ENCODE measurements at regions not wholly inside any gene's neighbourhood (a gene's known extent, or its start where the extent isn't known, plus 50 kb on each side); places are given as distances from the start of the nearest gene placed in this dataset.
"Not testable (repeated sequence)": the region's sequence is repeated elsewhere in the genome, so short reads cannot be mapped to it uniquely, and the experiment has no call there.

- DNase-seq: not testable (repeated sequence)
Measured at GRCh38 chr6:78676069-78677007, 191.0 kb upstream of the IRAK1BP1 start.

DNA sequence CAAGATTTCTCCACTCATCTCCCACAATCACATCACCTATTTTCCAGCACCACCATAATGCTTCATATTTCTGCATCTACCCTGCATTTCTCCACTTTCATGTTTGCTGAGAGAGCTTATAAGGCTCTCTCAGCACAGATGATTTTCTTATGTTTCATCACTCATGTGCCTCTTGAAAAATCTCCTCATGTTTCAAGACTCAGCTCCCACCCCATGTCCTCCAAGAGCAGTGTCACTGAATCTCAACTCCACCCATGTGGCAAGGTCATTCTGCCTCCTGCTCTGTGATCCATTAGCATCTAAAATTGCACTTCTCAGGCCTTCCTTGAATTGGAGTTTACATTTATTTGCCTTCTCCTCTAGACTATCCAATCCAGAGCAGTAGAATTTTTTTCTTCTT lies 178.7 kb upstream of the IRAK1BP1 start:
- DNase-seq: no peak

GRCh38 chr6:78693835-78694234 lies 173.5 kb upstream of the IRAK1BP1 start:
- DNase-seq: no peak

GRCh38 chr6:78694628-78695027 lies 172.7 kb upstream of the IRAK1BP1 start:
- not testable (repeated sequence) for DNase-seq

- no peak for DNase-seq
Measured at GRCh38 chr6:78700991-78701390, 166.4 kb upstream of the IRAK1BP1 start.

GRCh38 chr6:78701407-78701806 lies 165.9 kb upstream of the IRAK1BP1 start:
- no peak for DNase-seq

DNA sequence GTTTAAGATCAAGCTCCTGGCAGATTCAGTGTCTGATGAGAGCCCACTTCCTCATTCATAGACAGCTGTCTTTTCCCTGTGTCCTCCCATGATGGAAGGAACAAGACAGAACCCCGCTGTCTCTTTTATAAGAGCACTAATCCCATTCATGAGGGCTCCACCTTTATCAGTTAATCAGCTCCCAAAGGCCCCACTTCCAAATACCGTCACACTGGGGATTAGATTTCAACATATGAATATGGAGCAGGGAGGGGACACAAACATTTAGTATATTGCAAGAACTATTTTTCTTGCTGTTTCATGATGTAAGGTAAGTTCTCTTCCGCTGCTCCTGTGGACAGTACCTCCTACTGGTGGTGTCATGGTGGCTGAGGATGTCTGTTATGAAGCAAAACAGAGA lies 158.3 kb upstream of the IRAK1BP1 start:
- no peak for DNase-seq

DNA sequence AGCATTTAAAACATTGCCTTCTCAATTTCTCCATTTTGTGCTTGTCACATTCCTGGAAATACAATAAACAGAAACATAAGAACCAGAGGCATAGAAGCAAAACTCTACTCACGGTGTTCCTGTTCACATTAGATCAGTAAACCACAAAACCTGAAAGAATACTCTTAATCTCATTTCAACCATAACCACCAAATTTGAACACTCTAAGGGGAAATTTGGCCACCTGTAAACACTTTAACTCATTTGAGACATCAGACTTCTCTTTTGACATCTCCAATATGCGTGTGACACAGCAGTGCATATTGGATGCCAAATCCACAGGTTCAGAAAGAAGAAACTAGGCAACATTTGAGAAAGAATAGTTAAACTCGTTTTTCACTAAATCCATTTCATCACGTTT lies 153.8 kb upstream of the IRAK1BP1 start:
- no peak for DNase-seq

DNA sequence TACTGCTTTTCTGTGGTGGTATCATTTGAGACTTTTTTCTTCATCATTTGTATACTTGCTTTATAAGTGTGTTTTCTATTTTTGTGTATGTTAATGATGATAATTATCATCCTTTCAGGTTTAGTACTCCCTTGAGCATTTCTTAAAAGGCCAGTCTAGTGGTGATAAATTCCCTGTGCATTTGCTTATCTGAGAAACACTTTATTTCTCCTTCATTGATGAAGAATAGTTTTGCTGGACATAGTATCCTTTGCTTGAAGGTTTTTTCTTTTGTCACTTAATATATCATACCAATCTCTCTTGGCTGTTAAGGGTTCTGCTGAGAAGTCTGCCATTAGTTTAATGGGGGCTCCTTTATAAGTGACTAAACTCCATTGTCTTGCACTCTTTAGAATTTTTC lies 123.2 kb upstream of the IRAK1BP1 start:
- DNase-seq: no peak

- DNase-seq: no peak
Measured at GRCh38 chr6:78746457-78746856, 120.9 kb upstream of the IRAK1BP1 start.

DNA sequence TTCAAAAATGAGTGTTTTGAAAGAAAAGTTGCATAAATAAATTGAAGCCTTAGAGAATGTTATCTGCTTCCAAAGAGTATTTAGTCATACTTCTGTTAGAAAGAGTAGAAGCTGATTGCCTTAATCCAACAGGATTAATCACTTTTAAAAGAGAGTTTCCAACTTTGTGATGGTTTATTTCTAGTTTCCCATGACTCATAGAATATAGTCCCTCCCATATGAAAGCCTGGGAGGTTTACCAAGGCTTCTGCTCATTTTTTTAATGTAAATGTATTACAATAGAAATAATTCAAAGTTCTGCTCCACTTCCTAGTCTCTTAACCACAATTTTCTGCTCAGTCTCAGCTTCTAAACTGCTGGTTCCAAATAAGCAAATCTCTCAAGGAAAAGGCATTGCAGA lies 118.0 kb upstream of the IRAK1BP1 start:
- DNase-seq: no peak

DNA sequence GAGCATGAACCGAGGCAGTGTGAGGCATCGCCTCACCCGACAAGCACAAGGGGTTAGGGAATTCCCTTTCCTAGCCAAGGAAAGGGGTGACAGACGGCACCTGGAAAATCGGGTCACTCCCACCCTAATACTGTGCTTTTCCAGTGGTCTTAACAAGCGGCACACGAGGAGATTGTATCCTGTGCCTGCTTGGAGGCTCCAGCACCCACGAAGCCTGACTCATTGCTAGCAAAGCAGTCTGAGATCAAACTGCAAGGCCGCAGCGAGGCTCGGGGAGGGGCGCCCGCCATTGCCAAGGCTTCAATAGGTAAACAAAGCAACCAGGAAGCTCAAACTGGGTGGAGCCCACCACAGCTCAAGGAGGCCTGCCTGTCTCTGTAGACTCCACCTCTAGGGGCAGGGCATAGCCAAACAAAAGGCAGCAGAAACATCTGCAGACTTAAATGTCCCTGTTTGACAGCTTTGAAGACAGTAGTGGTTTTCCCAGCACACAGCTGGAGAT lies 109.0 kb upstream of the IRAK1BP1 start:
- not testable (repeated sequence) for DNase-seq

- no peak for DNase-seq
Measured at GRCh38 chr6:78768271-78768670, 99.1 kb upstream of the IRAK1BP1 start.

DNA sequence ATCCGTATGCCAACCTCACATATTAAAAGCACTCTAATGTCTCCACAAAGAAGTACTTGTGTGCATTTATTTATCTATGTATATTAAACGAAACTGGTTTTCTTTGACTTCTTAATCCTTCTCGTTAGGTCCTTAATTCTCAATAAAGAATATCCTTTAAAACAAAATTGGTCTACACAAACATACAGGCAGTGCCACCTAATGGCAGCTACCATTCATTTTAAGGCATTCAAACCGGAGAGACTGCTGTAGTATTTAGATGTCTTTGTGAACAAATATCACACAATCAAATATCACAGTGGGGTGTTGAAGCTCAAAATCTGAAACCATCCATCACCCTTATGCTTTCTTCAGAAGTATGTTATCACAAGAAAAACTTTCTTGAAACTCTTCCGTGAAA lies 96.6 kb upstream of the IRAK1BP1 start:
- no peak for DNase-seq

- no peak for DNase-seq
Measured at GRCh38 chr6:78771586-78771985, 95.8 kb upstream of the IRAK1BP1 start.

GRCh38 chr6:78781001-78781400 lies 86.3 kb upstream of the IRAK1BP1 start:
- no peak for DNase-seq

- DNase-seq: not testable (repeated sequence)
Measured at GRCh38 chr6:78783366-78783765, 84.0 kb upstream of the IRAK1BP1 start.

- DNase-seq: no peak
Measured at GRCh38 chr6:78797270-78797669, 70.1 kb upstream of the IRAK1BP1 start.

DNA sequence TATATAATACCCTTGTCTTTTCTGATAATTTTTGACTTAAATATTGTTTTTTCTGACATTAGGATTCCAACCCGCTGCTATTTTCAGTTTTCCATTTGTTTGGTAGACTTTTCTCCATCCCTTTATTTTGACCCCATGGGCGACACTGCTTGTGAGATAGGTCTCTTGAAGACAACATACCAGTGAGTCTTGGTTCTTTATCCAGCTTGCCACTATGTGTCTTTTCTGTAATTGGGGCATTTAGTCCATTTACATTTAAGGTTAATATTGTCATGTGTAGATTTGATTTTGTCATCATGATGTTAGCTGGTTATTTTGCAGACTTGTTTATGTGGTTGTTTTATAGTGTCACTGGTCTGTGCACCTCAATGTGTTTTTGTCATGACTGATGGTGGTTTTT lies 67.7 kb upstream of the IRAK1BP1 start:
- no peak for DNase-seq

- not testable (repeated sequence) for DNase-seq
Measured at GRCh38 chr6:78806792-78807191, 60.6 kb upstream of the IRAK1BP1 start.

DNA sequence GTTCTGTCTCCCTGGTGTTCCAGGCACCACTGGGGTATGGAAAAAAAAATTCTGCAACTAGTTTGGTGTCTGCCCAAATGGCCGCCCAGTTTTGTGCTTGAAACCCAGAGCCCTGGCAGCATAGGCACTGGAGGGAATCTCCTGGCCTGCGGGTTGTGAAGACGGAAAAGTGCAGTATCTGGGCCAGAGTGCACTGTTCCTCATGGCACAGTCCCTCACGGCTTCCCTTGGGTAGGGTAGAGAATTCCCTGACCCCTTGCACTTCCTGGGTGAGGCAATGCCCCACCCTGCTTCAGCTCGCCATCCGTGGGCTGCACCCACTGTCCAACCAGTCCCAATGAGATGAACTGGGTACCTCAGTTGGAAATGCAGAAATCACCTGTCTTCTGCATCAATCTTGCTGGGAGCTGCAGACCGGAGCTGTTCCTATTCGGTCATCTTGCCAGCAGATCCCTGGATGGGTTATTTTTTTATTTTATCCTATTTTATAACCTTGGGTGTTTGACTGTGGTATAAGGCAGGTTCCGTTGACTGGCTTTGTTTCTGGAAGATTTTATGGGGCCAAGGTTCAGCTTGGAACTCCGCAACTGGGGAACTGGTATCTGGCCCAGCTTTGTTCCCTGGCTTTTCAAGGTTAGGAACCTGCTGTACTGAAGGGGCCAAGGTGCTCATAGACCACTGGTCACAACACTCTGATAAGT lies 59.5 kb upstream of the IRAK1BP1 start:
- not testable (repeated sequence) for DNase-seq

- DNase-seq: no peak
Measured at GRCh38 chr6:78808356-78808891, 58.9 kb upstream of the IRAK1BP1 start.

GRCh38 chr6:78808933-78809332 lies 58.4 kb upstream of the IRAK1BP1 start:
- no peak for DNase-seq

GRCh38 chr6:78810146-78810545 lies 57.2 kb upstream of the IRAK1BP1 start:
- no peak for DNase-seq
